Panc1 (cell line): ENCODE measurements at regions not wholly inside any gene's neighbourhood (a gene's known extent, or its start where the extent isn't known, plus 50 kb on each side); places are given as distances from the start of the nearest gene placed in this dataset.

Source experiments
- ATAC-seq: fragments of 200-7000 bp; cut with Tn5 transposase; 2 replicates; pipeline ENCODE4 v1.9.1; 2020; ENCODE audit warnings: mild to moderate bottlenecking, moderate library complexity
- BruUV-seq: library from RNA; stranded (reverse); fragments of 400-500 nt; replicated peaks from 2 replicates; lab custom pipeline; 2021; lab: Mats Ljungman, UMichigan
- CTCF ChIA-PET: fragments of 300-600 bp; sonication (Branson Sonifier 250); formaldehyde crosslinking; loops from one replicate; lab custom pipeline; 2022; ENCODE audit warnings: antibody characterized with exemption; lab: Charles Lee
- POLR2A ChIA-PET: fragments of 300-600 bp; sonication (Branson Sonifier 250); formaldehyde crosslinking; loops from one replicate; lab custom pipeline; 2022; ENCODE audit warnings: antibody characterized with exemption; lab: Charles Lee
- DNase-seq: peaks from one replicate; pipeline ENCODE4 v3.0.0-alpha.2; 2010; ENCODE audit warnings: low read depth, low spot score
- H3K27ac ChIP-seq: 2 replicates; pipeline ENCODE4 v1.5.1; 2011; ENCODE audit warnings: mild to moderate bottlenecking, low read length, inconsistent platforms
- H3K27me3 ChIP-seq: fragments of 200-500 bp; sonication (Bioruptor generic); 2 replicates; pipeline ENCODE4 v1.6.0; 2014; ENCODE audit warnings: low read length, inconsistent platforms; ENCODE audit not compliant: control insufficient read depth, insufficient read depth
- H3K36me3 ChIP-seq: fragments of 200-500 bp; sonication (Bioruptor generic); 2 replicates; pipeline ENCODE4 v1.5.1; 2014; ENCODE audit warnings: inconsistent platforms, mild to moderate bottlenecking, low read length, moderate library complexity; ENCODE audit not compliant: control insufficient read depth, insufficient read depth
- H3K4me1 ChIP-seq: 2 replicates; pipeline ENCODE4 v1.5.1; 2011; ENCODE audit warnings: inconsistent platforms, mild to moderate bottlenecking, low read length, moderate library complexity; ENCODE audit not compliant: control insufficient read depth, insufficient read depth
- H3K4me3 ChIP-seq, 2 experiments: 2 replicates each; pipeline ENCODE4 v1.5.1; 2011 to 2012; ENCODE audit warnings: low read depth in 2 of 2, low read length in 2 of 2, mild to moderate bottlenecking in 2 of 2, inconsistent platforms in 1 of 2, moderate library complexity in 1 of 2
- H3K9me3 ChIP-seq: fragments of 200-500 bp; sonication (Bioruptor generic); 2 replicates; pipeline ENCODE4 v1.5.1; 2014; ENCODE audit warnings: low read depth, mild to moderate bottlenecking, inconsistent platforms, low read length, moderate library complexity; ENCODE audit not compliant: control insufficient read depth, insufficient read depth
- POLR2AphosphoS5 ChIP-seq: IDR thresholded peaks from 2 replicates; pipeline ENCODE4 v1.6.1; 2012; ENCODE audit warnings: mild to moderate bottlenecking, low read depth, low read length, moderate library complexity
- SIN3A ChIP-seq: IDR thresholded peaks from 2 replicates; pipeline ENCODE4 v1.6.1; 2012; ENCODE audit warnings: low read depth, mild to moderate bottlenecking, low read length, moderate library complexity, borderline replicate concordance; ENCODE audit not compliant: insufficient read depth
- TCF7L2 ChIP-seq: IDR thresholded peaks from 2 replicates; pipeline ENCODE4 v1.6.1; 2011; ENCODE audit warnings: mild to moderate bottlenecking, low read depth, low read length, inconsistent platforms
- in situ Hi-C: cut with HindIII; loops from 2 replicates; pipeline ENCODE4 v1.10.0; 2016; ENCODE audit warnings: low sequenced_read_pairs, low pct_unique_long_range_greater_than_20kb
- intact Hi-C: fragments of 100-400 bp; cut with micrococcal nuclease; formaldehyde crosslinking; loops from one replicate; pipeline ENCODE4 v1.10.0; 2022; ENCODE audit not compliant: unreplicated experiment
- TF ChIP-seq, protein P1 (sequence below), 2 experiments: IDR thresholded peaks; 2 replicates each; pipeline ENCODE4 v1.6.1; 2011 to 2012; ENCODE audit warnings: low read depth in 2 of 2, control low read depth in 1 of 2, low read length in 1 of 2, mild to moderate bottlenecking in 1 of 2, moderate library complexity in 1 of 2; ENCODE audit not compliant: insufficient read depth in 1 of 2
- TF ChIP-seq, protein P2 (sequence below): fragments of 450-650 bp; IDR thresholded peaks from 2 replicates; pipeline ENCODE4 v1.5.1; 2017; ENCODE audit warnings: mild to moderate bottlenecking

DNA sequence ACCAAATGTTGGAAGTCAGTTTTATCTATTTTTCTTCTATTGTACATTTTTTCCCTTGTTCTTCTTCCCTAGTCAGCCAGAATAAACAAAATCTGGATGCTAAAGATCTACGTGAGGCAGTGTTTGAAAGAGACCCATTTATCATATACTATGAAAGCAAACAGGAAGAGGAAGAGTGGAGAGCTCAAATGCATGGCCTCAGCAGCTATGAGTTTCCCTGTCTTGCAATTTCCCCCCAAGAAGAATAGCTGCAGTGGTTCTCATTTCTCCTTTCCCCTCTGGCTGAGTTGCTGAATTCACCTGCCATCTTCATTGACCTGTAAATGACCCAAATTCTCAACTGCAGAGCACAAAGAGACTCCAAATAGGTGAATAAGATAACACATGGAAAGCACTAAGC lies 347.1 kb upstream of the NRP1 start:
- Histone ChIP-seq H3K4me1 (no peaks in the 10 kb centered on the region), H3K27ac (no peak overlapping the region), H3K4me3 (no peak overlapping the region), H3K27me3 (no peaks in the 10 kb centered on the region), H3K36me3 (no peaks in the 10 kb centered on the region), H3K9me3 (no peaks in the 10 kb centered on the region)
- in situ Hi-C loops = no loop called here
- DNase-seq = no peak
- intact Hi-C loops = no loop called here
- ChIA-PET POLR2A (no interaction called here), CTCF (no interaction called here)
- no peak for ATAC-seq
- no TSS peak for BruUV-seq
- TF ChIP-seq TCF7L2 = no peak
- TF ChIP-seq, protein P1, sequence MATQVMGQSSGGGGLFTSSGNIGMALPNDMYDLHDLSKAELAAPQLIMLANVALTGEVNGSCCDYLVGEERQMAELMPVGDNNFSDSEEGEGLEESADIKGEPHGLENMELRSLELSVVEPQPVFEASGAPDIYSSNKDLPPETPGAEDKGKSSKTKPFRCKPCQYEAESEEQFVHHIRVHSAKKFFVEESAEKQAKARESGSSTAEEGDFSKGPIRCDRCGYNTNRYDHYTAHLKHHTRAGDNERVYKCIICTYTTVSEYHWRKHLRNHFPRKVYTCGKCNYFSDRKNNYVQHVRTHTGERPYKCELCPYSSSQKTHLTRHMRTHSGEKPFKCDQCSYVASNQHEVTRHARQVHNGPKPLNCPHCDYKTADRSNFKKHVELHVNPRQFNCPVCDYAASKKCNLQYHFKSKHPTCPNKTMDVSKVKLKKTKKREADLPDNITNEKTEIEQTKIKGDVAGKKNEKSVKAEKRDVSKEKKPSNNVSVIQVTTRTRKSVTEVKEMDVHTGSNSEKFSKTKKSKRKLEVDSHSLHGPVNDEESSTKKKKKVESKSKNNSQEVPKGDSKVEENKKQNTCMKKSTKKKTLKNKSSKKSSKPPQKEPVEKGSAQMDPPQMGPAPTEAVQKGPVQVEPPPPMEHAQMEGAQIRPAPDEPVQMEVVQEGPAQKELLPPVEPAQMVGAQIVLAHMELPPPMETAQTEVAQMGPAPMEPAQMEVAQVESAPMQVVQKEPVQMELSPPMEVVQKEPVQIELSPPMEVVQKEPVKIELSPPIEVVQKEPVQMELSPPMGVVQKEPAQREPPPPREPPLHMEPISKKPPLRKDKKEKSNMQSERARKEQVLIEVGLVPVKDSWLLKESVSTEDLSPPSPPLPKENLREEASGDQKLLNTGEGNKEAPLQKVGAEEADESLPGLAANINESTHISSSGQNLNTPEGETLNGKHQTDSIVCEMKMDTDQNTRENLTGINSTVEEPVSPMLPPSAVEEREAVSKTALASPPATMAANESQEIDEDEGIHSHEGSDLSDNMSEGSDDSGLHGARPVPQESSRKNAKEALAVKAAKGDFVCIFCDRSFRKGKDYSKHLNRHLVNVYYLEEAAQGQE (IDR thresholded peaks at IDR 0.05; ENCODE audit: insufficient read depth in 1 of 2, low read depth in 2 of 2, low read length in 1 of 2) = no peak
- TF ChIP-seq SIN3A = no peak
- no peak for TF ChIP-seq POLR2AphosphoS5
- TF ChIP-seq, protein P2, sequence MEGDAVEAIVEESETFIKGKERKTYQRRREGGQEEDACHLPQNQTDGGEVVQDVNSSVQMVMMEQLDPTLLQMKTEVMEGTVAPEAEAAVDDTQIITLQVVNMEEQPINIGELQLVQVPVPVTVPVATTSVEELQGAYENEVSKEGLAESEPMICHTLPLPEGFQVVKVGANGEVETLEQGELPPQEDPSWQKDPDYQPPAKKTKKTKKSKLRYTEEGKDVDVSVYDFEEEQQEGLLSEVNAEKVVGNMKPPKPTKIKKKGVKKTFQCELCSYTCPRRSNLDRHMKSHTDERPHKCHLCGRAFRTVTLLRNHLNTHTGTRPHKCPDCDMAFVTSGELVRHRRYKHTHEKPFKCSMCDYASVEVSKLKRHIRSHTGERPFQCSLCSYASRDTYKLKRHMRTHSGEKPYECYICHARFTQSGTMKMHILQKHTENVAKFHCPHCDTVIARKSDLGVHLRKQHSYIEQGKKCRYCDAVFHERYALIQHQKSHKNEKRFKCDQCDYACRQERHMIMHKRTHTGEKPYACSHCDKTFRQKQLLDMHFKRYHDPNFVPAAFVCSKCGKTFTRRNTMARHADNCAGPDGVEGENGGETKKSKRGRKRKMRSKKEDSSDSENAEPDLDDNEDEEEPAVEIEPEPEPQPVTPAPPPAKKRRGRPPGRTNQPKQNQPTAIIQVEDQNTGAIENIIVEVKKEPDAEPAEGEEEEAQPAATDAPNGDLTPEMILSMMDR = no peak

DNA sequence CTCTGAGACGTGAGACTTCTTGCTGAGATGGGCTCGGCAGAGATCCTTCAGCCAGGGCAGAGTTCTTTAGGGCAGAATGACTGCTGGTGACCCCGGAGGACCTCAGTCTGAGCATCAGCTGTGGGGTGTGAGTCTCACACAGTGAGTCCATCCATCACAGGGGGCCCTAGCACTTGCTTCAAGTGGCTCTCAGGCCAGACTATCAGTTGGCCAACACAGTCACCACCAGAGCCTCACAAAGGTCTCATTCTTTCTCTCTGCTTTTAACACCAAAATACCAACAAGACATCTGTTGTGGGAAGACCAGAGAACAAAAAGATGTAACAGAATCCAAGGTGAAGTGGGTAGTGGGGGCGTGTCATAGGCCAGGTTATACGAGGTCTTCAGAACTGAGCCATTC lies 345.6 kb upstream of the NRP1 start:
- DNase-seq (no peak), ATAC-seq (no peak)
- no TSS peak for BruUV-seq
- in situ Hi-C loops (no loop called here), intact Hi-C loops (no loop called here)
- Histone ChIP-seq H3K4me3 (no peak overlapping the region), H3K27me3 (no peaks in the 10 kb centered on the region), H3K9me3 (no peaks in the 10 kb centered on the region), H3K27ac (no peak overlapping the region), H3K36me3 (no peaks in the 10 kb centered on the region), H3K4me1 (no peaks in the 10 kb centered on the region)
- no peak for TF ChIP-seq SIN3A
- TF ChIP-seq, protein P1 (IDR thresholded peaks at IDR 0.05; ENCODE audit: insufficient read depth in 1 of 2, low read depth in 2 of 2, low read length in 1 of 2) = no peak
- TF ChIP-seq, protein P2 = no peak
- TF ChIP-seq POLR2AphosphoS5 = no peak
- ChIA-PET POLR2A (no interaction called here), CTCF (no interaction called here)
